ENCODE measurements at regions not wholly inside any gene's neighbourhood (a gene's known extent, or its start where the extent isn't known, plus 50 kb on each side); places are given as distances from the start of the nearest gene placed in this dataset.
"Not testable (repeated sequence)": the region's sequence is repeated elsewhere in the genome, so short reads cannot be mapped to it uniquely, and the experiment has no call there.

- no peak for DNase-seq
These were observed 138.9 kb upstream of the USP29 start for GRCh38 chr19:56980906-56981305.

GRCh38 chr19:56981440-56981839, 138.3 kb upstream of the USP29 start:
- DNase-seq: not testable (repeated sequence)

GRCh38 chr19:56983171-56983570, 136.6 kb upstream of the USP29 start:
- no peak for DNase-seq

GRCh38 chr19:56983804-56984203, 136.0 kb upstream of the USP29 start:
- DNase-seq: no peak

GRCh38 chr19:56986386-56986785, 133.4 kb upstream of the USP29 start:
- no peak for DNase-seq

- no peak for DNase-seq
These were observed 132.6 kb upstream of the USP29 start for GRCh38 chr19:56987184-56987583.

- no peak for DNase-seq
These were observed 131.5 kb upstream of the USP29 start for GRCh38 chr19:56988299-56988698.

GRCh38 chr19:56991912-56992311, 127.9 kb upstream of the USP29 start:
- DNase-seq: no peak

GRCh38 chr19:56993851-56994250, 125.9 kb upstream of the USP29 start:
- DNase-seq: no peak

GRCh38 chr19:56994251-56995017, 125.4 kb upstream of the USP29 start:
- DNase-seq: no peak

- no peak for DNase-seq
These were observed 124.5 kb upstream of the USP29 start for GRCh38 chr19:56995303-56995702.

GRCh38 chr19:57002195-57002601, 117.6 kb upstream of the USP29 start:
- DNase-seq: no peak

GRCh38 chr19:57002710-57003109, 117.1 kb upstream of the USP29 start:
- DNase-seq: no peak

GRCh38 chr19:57004418-57004817, 115.4 kb upstream of the USP29 start:
- DNase-seq: no peak

GRCh38 chr19:57008432-57008831, 111.4 kb upstream of the USP29 start:
- no peak for DNase-seq

GRCh38 chr19:57010541-57010940, 109.2 kb upstream of the USP29 start:
- no peak for DNase-seq

- no peak for DNase-seq
These were observed 103.7 kb upstream of the USP29 start for GRCh38 chr19:57016076-57016475.

GRCh38 chr19:57016491-57016890, 103.3 kb upstream of the USP29 start:
- DNase-seq: no peak

- DNase-seq: no peak
These were observed 94.3 kb upstream of the USP29 start for GRCh38 chr19:57025491-57025890.

- DNase-seq: no peak
These were observed 93.3 kb upstream of the USP29 start for GRCh38 chr19:57026476-57026875.

GRCh38 chr19:57027360-57027759, 92.4 kb upstream of the USP29 start:
- DNase-seq: no peak

GRCh38 chr19:57028804-57029525, 90.8 kb upstream of the USP29 start:
- no peak for DNase-seq

GRCh38 chr19:57031106-57031505, 88.7 kb upstream of the USP29 start:
- DNase-seq: no peak

GRCh38 chr19:57033576-57033975, 86.2 kb upstream of the USP29 start:
- no peak for DNase-seq

- no peak for DNase-seq
These were observed 85.2 kb upstream of the USP29 start for GRCh38 chr19:57034544-57034943.
